DMS53 treated with DMSO at 0.1 percent for 48 hours (cell line): ENCODE measurements at regions not wholly inside any gene's neighbourhood (a gene's known extent, or its start where the extent isn't known, plus 50 kb on each side); places are given as distances from the start of the nearest gene placed in this dataset.

ENCODE experiments used
- DNase-seq: peaks from one replicate; lab custom pipeline; 2025; ENCODE audit not compliant: unreplicated experiment; lab: John Stamatoyannopoulos, UW

DNA sequence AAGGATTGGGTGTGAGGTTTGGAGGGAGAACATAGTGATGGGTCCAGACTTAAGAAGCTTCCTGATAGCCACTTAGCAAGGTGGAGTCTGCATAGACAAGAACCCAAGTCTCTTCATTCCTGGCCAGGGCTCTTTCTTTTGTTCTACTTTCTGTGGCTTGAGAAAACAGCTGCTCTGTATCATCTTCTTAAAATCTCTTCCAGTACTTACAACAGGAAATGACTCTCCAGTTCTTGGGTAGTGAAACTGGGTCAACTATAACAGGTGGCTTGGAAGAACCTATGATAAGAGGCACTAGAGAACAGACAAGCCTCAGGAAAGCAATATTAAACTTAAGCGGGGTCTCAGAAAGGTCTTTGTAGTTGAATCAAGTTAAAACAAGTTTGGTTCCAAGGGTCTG, 148.1 kb upstream of the USP24 start:
- no peak for DNase-seq

DNA sequence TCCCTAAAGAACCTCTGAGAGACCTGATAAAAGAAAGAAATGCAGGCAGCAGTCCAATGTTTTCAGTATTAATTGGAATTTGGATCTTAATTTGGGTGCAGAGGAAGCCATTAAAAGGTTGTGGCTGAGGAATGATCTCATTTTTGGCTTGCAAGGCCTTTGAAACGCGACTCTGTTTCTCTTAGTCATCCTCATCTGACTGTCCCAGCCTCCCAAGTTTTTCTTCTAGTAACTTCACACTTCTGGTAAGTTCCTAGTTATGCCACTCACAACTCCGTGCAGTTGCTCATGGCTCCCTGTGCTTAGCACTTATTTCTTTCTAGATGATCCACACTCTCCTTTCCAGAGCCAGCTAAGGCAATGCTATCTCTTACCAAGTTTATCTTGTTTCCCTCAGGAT, 147.4 kb upstream of the USP24 start:
- DNase-seq, result no peak

- no peak for DNase-seq
These were observed 144.4 kb upstream of the USP24 start for GRCh38 chr1:55359611-55360010.

DNA sequence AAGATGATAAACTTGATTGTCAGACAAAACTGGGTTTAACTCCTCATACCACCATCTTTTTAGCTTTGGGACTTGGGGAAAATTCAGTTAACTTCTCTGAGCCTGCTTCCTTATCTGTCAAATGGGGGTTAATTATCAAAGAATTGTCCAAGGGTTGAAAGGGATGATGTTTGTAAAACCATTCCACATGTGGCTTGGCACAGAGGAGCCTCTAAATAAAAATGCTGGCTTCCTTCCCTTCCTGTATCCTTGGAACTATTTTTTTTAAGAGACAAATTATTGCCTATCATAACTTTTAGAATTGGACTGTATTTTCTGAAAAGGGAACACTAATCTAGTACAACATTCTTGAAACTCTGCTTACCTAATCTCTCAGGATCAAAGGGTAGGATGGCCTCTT, 143.4 kb upstream of the USP24 start:
- DNase-seq, result no peak

DNA sequence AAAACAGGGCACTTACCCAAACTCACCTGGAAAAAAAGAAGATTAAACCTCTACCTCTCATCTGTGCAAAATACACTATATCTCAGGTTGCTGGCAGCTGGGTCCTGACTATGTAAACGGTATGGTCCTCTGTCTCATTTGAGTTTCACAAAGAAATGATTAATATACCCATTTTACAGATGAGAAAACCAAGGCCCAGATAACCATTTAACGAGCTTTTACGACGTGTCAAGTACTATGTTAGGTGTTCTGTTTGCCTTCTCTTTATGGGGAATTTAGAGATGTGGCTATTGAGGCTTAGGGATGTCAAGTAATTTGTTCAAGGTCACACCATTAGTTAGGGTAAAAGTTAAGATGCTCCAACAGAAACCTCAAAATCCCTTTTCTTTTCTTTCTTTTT, 140.4 kb upstream of the USP24 start:
- no peak for DNase-seq

GRCh38 chr1:55353707-55354620, 138.8 kb upstream of the USP24 start:
- no peak for DNase-seq

- DNase-seq, result no peak
These were observed 137.6 kb upstream of the USP24 start for GRCh38 chr1:55352811-55353180.

DNA sequence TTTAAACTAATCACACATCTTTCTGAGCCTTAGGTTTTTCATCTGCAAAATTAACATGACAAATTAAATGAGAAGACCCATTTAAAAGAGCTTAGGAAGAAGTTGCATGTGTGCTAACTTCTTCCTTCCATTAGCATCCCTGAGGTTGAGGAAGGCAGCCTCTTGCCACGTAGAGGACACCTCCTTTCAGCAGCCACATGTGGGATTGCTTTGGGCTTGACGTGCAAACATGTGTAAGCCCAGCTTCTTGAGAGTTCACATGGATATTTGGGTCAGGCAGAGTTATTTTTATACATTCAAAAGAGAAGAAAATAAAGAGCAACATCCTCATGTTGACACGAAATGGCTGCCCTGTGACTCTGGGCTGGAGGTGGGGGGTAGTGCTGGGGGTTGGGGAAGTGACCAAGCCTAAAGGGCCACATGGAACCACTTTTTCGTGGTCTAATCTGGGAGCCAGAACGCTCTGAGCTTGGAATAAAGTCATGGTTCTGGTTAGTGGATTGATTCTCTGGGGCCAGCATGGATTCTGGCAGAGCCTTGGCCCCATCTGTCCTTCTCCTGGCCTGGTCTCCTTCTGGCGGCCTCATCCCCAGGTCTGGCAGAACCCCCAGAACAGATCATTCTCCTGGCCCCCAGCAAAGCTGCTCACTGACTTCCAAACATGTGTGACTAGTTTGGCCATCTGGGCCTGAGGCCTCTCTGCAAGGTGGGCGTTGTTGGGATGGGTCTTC, 137.1 kb upstream of the USP24 start:
- DNase-seq, result no peak

GRCh38 chr1:55348356-55348755, 133.2 kb upstream of the USP24 start:
- no peak for DNase-seq

GRCh38 chr1:55347866-55348265, 132.7 kb upstream of the USP24 start:
- no peak for DNase-seq

DNA sequence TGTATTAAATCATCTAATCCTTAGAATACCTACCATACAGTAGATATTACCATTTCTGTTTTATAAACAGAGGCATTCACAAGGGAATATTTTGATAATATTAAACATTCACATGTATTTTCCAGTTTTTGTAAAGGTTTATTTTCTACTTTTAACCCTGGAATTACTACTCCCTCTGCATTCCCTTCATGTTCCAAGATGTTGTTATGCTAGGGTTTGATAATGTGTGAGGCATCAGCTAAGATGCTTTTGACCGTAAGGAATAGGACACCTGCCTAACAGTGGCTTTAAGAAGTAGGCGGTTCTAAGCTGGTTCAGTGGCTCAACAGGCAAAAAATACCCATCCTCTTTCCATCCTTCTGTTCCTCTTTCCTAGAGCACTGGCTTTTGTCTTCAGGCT, 131.9 kb upstream of the USP24 start:
- no peak for DNase-seq

DNA sequence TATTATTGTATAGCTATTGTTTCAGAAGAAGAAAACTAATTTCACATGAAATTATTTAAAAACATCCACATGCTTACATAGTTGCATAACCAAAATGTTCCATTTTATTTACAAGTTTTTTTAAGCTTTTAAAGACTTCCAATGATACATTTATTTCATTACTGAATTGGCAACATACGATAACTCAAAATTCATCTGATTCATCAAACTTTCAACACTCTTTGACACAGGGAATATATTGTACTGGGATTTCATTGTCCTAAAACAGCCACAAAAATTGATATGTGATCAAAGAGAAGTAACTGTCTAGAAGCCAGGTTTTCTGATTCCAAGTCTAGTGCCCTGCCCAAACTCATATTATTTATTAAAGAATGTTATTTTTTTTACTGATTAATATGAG, 131.4 kb upstream of the USP24 start:
- no peak for DNase-seq

GRCh38 chr1:55339681-55340080, 124.5 kb upstream of the USP24 start:
- no peak for DNase-seq

DNA sequence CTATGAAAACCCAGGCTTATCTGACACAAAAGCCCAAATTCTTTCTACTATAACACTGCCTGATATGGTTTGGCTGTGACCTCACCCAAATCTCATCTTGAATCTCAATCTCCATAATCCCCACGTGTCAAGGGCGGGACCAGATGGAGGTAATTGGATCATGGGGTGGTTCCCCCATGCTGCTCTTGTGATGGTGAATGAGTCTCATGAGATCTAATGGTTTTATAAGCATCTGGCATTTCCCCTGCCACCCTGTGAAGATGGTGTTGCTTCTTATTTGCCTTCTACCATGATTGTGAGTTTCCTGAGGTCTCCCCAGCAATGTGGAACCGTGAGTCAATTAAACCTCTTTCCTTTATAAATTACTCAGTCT, 123.3 kb upstream of the USP24 start:
- no peak for DNase-seq

DNA sequence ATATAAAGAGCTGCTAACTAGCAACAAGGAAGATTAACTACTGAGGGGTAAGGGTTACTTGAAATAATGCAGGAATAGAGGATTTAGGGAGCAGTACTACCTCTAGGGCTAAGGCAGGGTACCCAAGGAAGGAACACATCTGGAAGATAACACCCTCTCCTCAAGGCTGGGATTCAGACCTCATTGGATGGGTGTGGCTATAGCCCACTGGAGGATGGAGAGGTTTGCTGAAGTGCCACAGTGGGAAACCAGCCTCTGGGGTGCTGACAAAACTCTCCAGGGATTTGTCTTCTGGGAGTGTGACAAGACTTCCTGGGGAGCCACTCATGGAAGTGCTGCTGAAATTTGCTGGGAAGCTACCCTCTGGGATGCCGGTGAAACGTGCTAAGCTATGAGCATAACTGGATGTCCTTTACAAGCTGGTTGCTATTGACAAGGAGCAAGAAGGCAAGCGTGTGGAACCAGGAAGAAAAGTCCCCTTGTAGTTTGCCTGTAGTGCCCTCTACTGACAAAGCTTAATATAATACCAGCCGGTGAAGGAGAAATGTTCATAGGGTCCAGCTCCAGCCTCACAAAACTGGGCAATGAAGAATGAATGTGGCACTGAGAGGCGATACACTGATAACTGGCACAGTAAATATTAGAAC, 122.8 kb upstream of the USP24 start:
- DNase-seq, result peak; percentile 87

DNA sequence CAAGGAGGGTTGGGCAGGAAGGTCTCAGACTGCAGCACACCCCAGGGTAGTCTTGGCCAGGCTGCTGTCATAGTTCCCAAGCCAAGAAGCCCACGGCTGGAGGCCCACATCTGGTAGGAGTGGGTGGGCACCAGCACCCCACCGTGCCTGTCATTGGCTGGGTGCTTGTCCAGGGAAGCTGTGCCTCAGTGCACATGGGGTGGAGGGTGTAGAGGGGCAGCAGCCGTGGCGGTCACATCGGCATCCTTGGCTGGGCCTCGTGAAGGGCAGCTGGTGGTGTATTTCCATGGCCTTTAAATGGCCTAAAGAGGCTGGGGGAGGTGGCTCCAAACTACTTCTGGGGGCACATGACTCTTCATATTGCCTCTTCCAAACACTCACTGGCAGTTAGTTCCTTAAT, 119.6 kb upstream of the USP24 start:
- DNase-seq, result no peak

GRCh38 chr1:55334160-55334559, 119.0 kb upstream of the USP24 start:
- DNase-seq, result no peak

GRCh38 chr1:55333461-55333860, 118.3 kb upstream of the USP24 start:
- no peak for DNase-seq

DNA sequence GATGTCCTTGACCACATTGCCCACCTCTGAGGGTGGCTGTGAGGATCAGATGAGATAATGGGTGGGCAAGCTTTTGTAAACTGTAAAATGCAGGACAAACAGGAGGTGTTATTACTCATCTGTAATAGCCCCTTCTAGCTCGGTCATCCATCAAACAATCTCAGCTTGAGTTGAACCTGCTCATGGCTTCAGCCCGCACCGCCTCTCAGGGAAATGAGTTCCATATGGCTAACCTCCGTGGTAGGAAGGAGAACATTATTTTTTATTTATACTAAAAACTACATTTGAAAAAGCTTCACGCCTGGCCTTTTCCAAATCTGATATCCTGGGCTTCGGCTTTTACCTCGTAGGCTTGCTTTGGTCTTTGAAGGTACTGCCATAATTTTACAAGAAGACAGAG, 116.2 kb upstream of the USP24 start:
- DNase-seq, result no peak

GRCh38 chr1:55329808-55330432, 114.8 kb upstream of the USP24 start:
- no peak for DNase-seq

DNA sequence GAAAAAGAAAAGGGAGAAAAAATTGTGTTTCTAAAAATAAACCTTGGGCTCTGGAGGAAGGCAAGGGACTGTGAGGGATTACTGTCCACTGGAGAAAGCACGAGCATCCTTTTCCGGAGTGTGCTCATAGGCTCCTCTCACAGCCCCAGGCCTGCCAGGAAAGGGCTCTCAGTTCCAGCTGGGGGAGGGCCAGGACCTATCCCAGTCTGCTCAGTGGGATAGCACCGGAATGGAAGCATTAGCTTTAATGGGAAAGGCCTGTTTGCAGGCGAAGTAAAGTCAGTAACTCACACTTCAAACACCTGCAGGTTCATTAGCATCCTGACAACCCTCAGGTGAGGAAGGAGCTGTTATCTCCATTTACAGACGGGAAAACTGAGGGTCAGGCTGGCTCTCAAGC, 113.9 kb upstream of the USP24 start:
- no peak for DNase-seq
